Activated T-cell treated with anti-CD3 and anti-CD28 coated beads, Interleukin-2, amount 50 U/mL, for 4 hours (primary cell): ENCODE measurements at regions not wholly inside any gene's neighbourhood (a gene's known extent, or its start where the extent isn't known, plus 50 kb on each side); places are given as distances from the start of the nearest gene placed in this dataset.

Experiments used
- ATAC-seq, 2 donors: fragments of 200-7000 bp; cut with Tn5 transposase; one replicate each; pipeline ENCODE4 v1.10.0; 2021
- DNase-seq: peaks from one replicate; pipeline ENCODE4 v3.0.0-alpha.2; 2020
- H3K27me3 Mint-ChIP-seq: one replicate; pipeline ENCODE4 v1.8.0; 2021; ENCODE audit warnings: low read depth, mixed read lengths
- H3K36me3 Mint-ChIP-seq: one replicate; pipeline ENCODE4 v1.8.0; 2022; ENCODE audit warnings: mixed read lengths; ENCODE audit not compliant: insufficient read depth
- H3K4me1 Mint-ChIP-seq: one replicate; pipeline ENCODE4 v1.8.0; 2021; ENCODE audit warnings: low read depth, mixed read lengths
- H3K4me3 Mint-ChIP-seq: one replicate; pipeline ENCODE4 v1.8.0; 2021; ENCODE audit warnings: mild to moderate bottlenecking, moderate library complexity, mixed read lengths
- H3K9me3 Mint-ChIP-seq: one replicate; pipeline ENCODE4 v1.8.0; 2021; ENCODE audit warnings: mixed read lengths

- Mint-ChIP-seq H3K9me3 (no peaks in the 10 kb centered on the region), H3K4me3 (no peak overlapping the region), H3K36me3 (no peaks in the 10 kb centered on the region), H3K4me1 (no peaks in the 10 kb centered on the region), H3K27me3 (peaks cover 21% of the 10 kb centered on the region)
- DNase-seq (no peak), ATAC-seq (no peak)
Measured at GRCh38 chr18:48488388-48488850, 50.4 kb upstream of the CTIF start.

DNA sequence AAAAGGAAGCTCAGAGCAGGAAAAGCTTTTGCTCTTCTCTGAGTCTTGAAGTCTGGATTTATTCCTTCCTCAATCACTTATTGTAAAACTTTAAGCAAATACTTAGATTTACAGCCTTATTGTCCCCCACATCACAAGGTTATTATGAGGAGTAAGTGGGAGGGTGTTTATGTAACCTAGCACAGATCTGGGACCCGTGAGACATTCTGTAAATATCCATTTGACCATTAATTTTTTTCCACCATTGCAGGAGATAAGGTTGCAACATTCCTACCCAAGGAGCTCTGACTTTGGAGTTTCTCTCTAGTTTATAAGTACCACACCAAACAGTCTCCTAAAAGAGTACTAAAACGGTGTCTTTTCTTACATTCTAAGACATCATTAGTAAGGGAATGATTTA lies 52.1 kb upstream of the CTIF start:
- ATAC-seq, result no peak
- Mint-ChIP-seq H3K36me3 (no peaks in the 10 kb centered on the region), H3K4me3 (no peak overlapping the region), H3K4me1 (no peaks in the 10 kb centered on the region), H3K27me3 (peaks cover 15% of the 10 kb centered on the region), H3K9me3 (no peaks in the 10 kb centered on the region)
- DNase-seq, result no peak

DNA sequence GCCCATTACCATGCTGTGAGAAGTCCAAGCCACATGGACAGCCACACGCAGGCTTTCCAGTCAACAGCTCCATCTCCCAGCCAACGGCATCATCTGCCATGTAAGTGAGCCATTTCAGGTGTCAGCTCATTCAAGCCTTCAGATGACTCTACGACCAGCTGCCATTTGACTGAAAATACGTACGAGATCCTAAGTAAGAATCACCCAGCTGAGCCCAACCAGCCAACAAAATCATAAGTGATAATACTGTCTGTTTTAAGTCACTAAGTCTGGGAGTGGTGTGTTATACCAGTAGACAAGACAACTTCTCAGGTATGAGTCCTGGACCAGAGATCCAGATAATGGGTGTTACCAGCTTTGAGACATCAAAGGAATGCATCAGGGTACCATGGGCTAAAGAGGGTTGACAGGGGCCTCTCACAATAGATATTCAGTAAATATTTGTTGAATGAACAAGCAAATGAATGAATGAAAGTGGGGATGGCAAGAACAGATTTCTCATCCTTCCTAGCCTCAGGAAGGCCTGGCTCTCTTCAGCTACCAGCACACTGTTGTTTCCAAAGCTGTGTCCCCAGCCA lies 52.9 kb upstream of the CTIF start:
- ATAC-seq, result no peak
- no peak overlapping the region for H3K4me3 Mint-ChIP-seq
- H3K27me3 Mint-ChIP-seq, result peaks cover 14% of the 10 kb centered on the region
- H3K4me1 Mint-ChIP-seq, result no peaks in the 10 kb centered on the region
- no peaks in the 10 kb centered on the region for H3K9me3 Mint-ChIP-seq
- H3K36me3 Mint-ChIP-seq, result no peaks in the 10 kb centered on the region
- DNase-seq, result no peak

DNA sequence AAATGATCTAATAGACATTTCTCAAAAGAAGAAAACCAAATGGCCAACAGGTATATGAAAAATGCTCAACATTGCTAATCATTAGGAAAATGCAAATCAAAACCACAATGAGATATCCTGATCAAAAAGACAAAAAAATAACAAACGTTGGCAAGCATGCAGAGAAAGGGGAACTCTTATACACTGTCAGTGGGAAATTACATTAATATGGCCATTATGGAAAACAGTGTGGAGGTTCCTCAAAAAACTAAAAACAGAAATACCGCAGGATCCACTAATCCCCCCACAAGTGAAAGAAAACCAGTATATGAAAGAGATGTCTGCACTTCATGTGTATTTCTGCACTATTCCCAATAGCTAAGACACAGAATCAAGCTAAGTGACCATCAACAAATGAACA lies 57.7 kb upstream of the CTIF start:
- ATAC-seq, result no peak

GRCh38 chr18:48479531-48479930 lies 59.3 kb upstream of the CTIF start:
- Mint-ChIP-seq H3K36me3 (no peaks in the 10 kb centered on the region), H3K9me3 (no peaks in the 10 kb centered on the region), H3K4me3 (no peak overlapping the region), H3K27me3 (peaks cover 12% of the 10 kb centered on the region), H3K4me1 (no peaks in the 10 kb centered on the region)
- DNase-seq, result no peak
- no peak for ATAC-seq

More for the DNA sequence above, 57.7 kb upstream of the CTIF start:
- H3K27me3 Mint-ChIP-seq, result peaks cover 12% of the 10 kb centered on the region
- no peaks in the 10 kb centered on the region for H3K4me1 Mint-ChIP-seq
- DNase-seq, result no peak
- H3K9me3 Mint-ChIP-seq, result no peaks in the 10 kb centered on the region
- no peaks in the 10 kb centered on the region for H3K36me3 Mint-ChIP-seq
- H3K4me3 Mint-ChIP-seq, result no peak overlapping the region

- ATAC-seq, result no peak
- peaks cover 1% of the 10 kb centered on the region for H3K36me3 Mint-ChIP-seq
- no peak overlapping the region for H3K4me3 Mint-ChIP-seq
- H3K9me3 Mint-ChIP-seq, result peaks cover 2% of the 10 kb centered on the region
- H3K4me1 Mint-ChIP-seq, result no peaks in the 10 kb centered on the region
- peaks cover 22% of the 10 kb centered on the region for H3K27me3 Mint-ChIP-seq
- no peak for DNase-seq
Measured at GRCh38 chr18:48477348-48477747, 61.5 kb upstream of the CTIF start.

GRCh38 chr18:48476550-48476917 lies 62.3 kb upstream of the CTIF start:
- H3K27me3 Mint-ChIP-seq, result peaks cover 28% of the 10 kb centered on the region
- H3K9me3 Mint-ChIP-seq, result peaks cover 6% of the 10 kb centered on the region
- H3K4me1 Mint-ChIP-seq, result no peaks in the 10 kb centered on the region
- peaks cover 2% of the 10 kb centered on the region for H3K36me3 Mint-ChIP-seq
- ATAC-seq (no peak), DNase-seq (no peak)
- no peak overlapping the region for H3K4me3 Mint-ChIP-seq

GRCh38 chr18:48475635-48476549 lies 62.9 kb upstream of the CTIF start:
- H3K36me3 Mint-ChIP-seq, result peaks cover 2% of the 10 kb centered on the region
- peaks cover 6% of the 10 kb centered on the region for H3K9me3 Mint-ChIP-seq
- no peak overlapping the region for H3K4me3 Mint-ChIP-seq
- DNase-seq (no peak), ATAC-seq (peak; percentile 56 to 58)
- H3K27me3 Mint-ChIP-seq, result peaks cover 26% of the 10 kb centered on the region
- H3K4me1 Mint-ChIP-seq, result no peaks in the 10 kb centered on the region

- DNase-seq, result no peak
- ATAC-seq, result no peak
- H3K9me3 Mint-ChIP-seq, result peaks cover 6% of the 10 kb centered on the region
- H3K4me3 Mint-ChIP-seq, result no peak overlapping the region
- peaks cover 2% of the 10 kb centered on the region for H3K36me3 Mint-ChIP-seq
- H3K27me3 Mint-ChIP-seq, result peaks cover 22% of the 10 kb centered on the region
- no peaks in the 10 kb centered on the region for H3K4me1 Mint-ChIP-seq
Measured at GRCh38 chr18:48473816-48474215, 64.6 kb upstream of the ZBTB7C start.

DNA sequence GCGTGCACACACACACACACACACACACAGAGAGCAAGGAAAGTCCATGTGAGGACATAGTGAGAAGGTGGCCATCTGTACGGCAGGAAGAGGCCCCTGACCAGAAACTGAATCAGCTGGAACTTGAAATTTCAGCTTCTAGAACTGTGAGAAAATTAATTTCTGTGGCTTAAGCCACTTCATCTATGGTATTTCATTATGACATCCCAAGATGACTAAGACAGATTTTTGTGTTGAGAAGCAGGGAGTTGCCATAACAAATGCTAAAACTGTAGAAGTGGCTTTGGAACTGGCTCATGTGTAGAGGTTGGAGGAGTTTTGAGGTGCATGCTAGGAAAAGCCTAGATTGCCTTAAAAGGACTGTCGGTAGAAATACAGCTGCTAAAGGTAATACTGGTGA lies 63.4 kb upstream of the ZBTB7C start:
- DNase-seq (no peak), ATAC-seq (no peak)
- peaks cover 2% of the 10 kb centered on the region for H3K36me3 Mint-ChIP-seq
- H3K27me3 Mint-ChIP-seq, result peaks cover 28% of the 10 kb centered on the region
- no peaks in the 10 kb centered on the region for H3K4me1 Mint-ChIP-seq
- peaks cover 6% of the 10 kb centered on the region for H3K9me3 Mint-ChIP-seq
- no peak overlapping the region for H3K4me3 Mint-ChIP-seq

- DNase-seq, result no peak
- no peak for ATAC-seq
- Mint-ChIP-seq H3K4me3 (no peak overlapping the region), H3K9me3 (peaks cover 6% of the 10 kb centered on the region), H3K36me3 (peaks cover 2% of the 10 kb centered on the region), H3K4me1 (no peaks in the 10 kb centered on the region), H3K27me3 (peaks cover 28% of the 10 kb centered on the region)
Measured at GRCh38 chr18:48470484-48471180, 61.4 kb upstream of the ZBTB7C start.

GRCh38 chr18:48468151-48468550 lies 59.0 kb upstream of the ZBTB7C start:
- H3K27me3 Mint-ChIP-seq, result peaks cover 34% of the 10 kb centered on the region
- H3K4me1 Mint-ChIP-seq, result no peaks in the 10 kb centered on the region
- H3K9me3 Mint-ChIP-seq, result peaks cover 6% of the 10 kb centered on the region
- no peak for ATAC-seq
- H3K36me3 Mint-ChIP-seq, result peaks cover 2% of the 10 kb centered on the region
- no peak overlapping the region for H3K4me3 Mint-ChIP-seq
- DNase-seq, result no peak

DNA sequence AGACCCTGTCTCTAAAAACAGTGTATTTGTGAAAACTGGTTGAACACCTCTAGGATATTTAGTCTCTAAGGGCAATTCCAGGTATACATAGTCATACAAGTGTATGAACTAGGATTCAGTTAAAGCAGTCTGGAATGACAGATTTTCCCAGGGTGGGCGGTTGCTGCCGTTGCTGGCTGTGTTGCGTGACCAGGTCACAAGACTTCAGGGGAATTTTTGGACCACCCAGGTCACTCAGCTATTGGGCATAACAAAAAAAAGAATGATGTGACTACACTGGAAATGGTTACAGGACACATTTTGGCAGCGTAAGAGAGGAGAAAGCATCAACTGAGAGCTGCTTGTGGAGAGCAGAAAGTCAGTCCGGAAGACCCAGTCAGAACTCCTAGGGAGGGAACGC lies 58.0 kb upstream of the ZBTB7C start:
- H3K36me3 Mint-ChIP-seq, result no peaks in the 10 kb centered on the region
- peaks cover 31% of the 10 kb centered on the region for H3K27me3 Mint-ChIP-seq
- H3K4me3 Mint-ChIP-seq, result no peak overlapping the region

GRCh38 chr18:48462510-48462909 lies 53.3 kb upstream of the ZBTB7C start:
- DNase-seq (no peak), ATAC-seq (no peak)
- Mint-ChIP-seq H3K4me1 (no peaks in the 10 kb centered on the region), H3K9me3 (no peaks in the 10 kb centered on the region), H3K36me3 (no peaks in the 10 kb centered on the region), H3K4me3 (no peak overlapping the region), H3K27me3 (peaks cover 38% of the 10 kb centered on the region)

More for the DNA sequence above, 58.0 kb upstream of the ZBTB7C start:
- Mint-ChIP-seq H3K4me1 (no peaks in the 10 kb centered on the region), H3K9me3 (peaks cover 3% of the 10 kb centered on the region)
- DNase-seq, result no peak
- no peak for ATAC-seq
